ENCODE measurements at regions not wholly inside any gene's neighbourhood (a gene's known extent, or its start where the extent isn't known, plus 50 kb on each side); places are given as distances from the start of the nearest gene placed in this dataset.

DNA sequence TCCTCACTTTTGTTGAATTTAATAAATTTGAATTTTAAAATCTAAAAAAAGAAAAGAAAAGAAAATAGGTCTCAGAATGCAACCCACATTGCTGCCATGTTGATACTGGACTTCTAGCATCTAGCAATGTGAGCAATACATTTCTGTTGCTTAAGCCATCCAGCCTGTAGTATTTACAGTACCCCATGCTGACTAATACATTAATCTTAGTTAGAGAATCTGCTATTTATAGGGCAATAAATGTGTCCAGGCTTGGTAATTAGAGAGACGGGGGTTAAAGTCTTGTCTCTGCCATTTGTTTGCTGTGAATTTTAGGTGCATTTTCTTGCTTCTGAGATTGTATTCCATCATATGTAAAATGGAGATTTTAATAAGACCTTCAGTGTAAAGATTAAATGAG lies 471.3 kb downstream of the DHX35 start:
- DNase-seq, result peak in 1 of 3 experiments; percentile 32

DNA sequence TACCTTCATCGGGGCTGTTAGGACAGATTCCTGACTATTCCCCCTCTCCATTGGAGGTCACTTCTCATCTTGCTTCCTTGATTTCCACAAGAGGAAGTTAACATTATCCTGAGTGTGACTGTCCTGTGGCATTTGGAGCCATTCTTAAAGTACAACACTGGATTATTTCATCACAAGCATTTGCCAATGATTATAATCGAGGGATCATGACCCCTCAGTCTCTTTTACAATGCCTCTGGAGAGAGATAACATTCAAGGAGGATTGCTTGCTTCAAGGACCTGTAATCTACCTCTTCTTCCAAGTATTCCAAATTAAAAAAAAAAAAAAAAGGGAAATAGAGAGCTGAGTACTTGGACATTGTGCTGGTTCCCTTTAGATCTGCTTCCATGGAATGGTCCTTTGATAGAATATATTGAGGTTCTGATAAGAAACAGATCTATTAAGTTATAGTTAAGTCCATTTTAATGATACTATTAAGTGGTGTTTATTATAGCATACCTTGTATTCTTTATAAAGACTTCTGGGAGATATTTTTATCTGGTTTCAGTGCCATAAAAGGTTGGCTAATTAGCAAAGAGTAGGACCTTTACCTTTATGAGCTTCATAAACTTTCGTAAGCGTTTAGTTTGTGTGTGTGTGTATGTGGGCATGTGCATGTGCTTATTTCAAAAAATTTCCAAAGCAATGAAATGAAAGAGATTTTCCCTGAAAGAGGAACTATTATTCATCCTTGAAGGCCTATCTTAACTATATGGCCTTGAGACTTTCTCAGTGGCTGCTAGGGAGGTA lies 469.1 kb downstream of the DHX35 start:
- DNase-seq, result no peak

DNA sequence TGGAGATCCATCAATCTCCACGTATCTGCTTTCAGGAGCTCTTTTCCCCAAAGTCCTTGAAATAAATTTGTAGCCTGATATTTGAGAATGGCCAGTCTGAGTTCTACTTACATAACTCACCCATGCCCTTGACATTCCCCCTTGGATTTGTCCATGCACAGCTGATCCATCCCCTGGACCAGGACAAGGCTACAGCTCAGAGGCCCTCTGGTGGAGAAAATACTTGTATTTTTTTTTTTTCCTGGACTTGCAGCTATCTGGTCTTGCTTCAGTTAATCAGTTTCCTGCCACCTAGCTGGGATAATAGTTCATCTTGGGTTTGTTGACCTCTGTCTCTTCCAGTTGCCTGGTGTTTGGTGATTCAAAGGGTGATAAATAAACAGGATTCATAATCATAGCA lies 467.6 kb downstream of the DHX35 start:
- DNase-seq, result peak in 2 of 3 experiments; percentile 12 to 65

DNA sequence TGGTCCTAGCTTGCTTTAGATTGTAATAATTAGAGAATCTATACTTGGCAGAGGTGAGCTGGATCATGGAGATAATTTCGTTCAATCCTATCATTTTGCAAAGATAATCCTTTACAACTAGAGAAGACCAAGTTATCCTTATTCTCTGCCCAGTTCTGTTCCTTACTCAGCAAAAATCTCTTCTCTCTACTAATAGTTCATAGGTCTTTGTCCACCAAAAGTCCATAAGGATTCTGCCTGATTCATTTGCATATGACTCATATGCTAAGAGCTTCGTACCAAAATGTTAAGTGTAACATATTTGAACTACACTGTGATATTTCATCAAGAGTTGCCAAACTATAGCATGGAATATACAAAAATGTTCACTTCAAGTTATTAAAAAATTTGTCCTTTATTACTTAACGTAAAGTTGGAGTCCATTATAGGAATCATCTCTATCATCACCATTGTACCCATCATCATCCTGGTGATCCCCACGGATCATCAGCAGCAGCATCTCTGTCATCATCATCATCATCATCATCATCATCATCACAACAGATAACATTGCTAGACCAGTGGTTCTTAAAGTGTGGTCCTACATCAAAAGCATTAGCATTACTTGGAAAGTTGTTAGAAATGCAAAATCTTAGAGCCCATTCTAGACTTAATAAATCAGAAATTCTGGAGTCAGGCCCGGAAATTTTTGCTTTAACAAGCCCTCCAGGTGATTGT lies 463.0 kb downstream of the DHX35 start:
- DNase-seq, result no peak

DNA sequence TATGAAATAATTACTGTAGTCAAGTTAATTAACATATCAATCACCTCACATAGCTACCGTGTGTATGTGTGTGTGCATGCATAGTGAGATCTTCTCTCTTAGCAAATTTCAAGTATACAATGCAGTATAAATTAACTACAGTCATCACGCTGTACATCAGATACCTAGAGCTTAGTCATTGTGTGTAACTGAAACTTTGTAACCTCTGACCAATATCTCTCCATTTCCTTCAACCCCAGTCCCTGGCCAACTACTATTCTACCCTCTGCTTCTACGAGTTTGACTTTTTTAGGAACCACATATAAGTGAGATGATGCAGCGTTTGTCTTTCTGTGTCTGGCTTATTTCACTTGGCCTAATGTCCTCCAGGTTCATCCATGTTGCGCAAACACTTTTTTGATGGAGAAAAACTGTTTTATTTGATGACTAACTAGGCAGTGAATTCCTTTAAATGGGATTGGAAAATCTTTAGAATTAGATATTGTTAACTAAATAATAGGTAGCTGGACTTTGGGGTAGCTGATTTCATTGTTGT lies 459.5 kb downstream of the DHX35 start:
- no peak for DNase-seq

DNA sequence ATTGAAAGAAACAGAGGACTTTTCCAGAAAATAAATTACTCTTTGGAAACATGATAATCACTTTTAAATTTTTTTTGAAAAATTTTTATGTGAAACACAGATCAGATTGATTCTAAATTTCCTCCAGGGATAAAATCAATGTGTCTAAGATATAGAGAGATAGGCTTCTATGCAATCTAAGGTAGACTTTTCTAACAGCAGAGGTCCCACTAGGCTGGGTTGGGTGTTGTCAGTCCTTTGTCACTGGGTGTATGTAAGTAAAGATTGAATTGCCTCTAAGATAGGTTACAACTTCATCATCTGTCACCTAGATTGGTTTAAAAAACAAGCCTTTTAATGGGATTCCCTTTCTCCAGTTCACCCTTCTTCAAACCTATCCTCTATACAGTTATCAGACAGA lies 449.9 kb downstream of the DHX35 start:
- no peak for DNase-seq

DNA sequence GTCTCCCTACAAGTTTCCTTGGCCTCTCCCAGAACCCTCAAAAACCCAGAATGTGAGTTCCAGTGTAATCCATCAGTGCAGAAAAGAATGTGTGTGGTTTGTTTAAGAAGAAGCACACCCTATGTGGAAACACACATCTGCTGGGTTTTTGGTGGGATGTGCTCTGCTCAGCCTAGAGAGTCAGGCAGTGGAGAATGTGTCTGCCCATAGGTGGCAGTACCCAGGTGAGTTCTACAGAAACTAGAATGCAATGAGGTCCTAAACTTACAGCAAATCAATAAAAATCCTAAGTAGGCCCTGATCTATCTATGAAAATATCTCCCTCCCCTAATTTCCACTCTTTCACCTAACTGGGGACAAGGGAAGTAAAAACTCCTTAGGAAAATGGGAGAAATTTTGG lies 437.3 kb downstream of the DHX35 start:
- DNase-seq, result no peak

DNA sequence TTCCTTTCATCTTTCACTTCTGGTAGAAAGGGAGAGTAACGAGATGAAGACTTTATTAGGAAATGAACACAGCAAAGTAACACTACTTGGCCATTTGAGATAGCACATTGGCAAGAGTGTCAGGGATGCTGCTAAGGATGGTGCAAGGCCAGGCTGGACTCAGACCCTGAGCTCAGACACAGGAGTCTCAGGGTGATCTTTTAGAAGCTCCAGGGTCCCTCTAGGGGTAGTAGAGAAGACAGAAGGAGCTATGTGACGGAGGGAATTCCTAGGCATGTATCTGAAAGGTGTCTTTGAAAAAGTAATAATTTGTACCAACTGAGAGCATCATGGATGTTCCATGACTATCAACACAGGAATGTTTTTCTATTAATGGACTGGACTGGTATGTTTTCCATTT lies 436.5 kb downstream of the DHX35 start:
- no peak for DNase-seq

DNA sequence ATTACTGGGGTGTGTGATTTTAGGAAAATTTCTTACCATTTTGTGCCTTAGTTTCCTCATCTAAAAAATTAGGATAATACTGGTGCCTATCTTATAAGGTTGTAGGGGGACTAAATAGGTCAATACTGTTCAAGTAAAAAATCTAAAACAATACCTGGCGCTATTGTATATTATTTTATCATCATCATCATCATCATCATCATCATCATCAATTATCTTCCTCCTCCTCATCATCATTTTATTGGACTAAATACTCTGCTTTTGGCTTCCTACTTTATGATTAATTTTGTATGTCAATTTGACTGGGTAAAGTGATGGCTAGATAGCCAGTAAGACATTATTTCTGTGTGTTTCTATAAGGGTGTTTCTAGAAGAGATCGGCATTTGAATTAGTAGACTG lies 435.5 kb downstream of the DHX35 start:
- DNase-seq, result no peak

DNA sequence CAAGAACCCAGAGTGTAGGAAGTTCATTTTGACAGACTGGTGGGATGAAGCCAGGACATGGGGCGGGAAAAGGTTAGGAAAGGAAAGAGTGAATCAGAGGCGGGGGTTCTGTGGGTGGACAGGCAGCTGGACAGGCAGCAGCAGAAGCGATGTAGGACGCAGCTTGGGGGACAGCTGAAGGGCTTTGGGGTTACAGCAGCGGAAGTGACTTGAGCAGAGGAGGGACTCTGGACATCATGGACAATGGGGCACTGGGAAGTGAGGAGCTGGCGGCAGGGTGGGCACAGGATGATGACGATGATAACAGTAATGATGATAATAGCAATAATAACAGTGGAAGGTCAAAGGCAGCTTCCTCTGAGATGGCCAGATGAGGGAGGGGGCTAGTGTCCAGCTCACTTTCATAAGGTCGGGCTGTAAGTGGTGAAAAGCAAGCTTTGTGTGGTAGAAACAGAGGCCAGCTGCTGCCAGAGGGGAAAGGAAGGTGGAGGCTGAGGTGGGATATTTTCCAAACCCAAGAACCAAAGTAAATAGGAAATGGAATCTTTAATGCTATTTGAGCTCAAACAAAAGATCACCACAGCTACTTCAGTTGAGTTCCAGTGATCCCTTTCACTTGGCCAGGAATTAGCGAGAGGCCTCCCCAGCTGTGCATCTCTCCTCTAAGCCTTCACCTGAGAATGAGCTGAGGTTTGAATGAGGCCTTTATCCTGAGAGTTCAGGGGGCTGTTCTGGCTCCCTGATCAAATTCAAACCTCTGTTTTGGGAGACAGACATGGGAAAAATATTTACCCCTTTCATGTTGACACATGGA lies 433.5 kb downstream of the DHX35 start:
- DNase-seq, result no peak

DNA sequence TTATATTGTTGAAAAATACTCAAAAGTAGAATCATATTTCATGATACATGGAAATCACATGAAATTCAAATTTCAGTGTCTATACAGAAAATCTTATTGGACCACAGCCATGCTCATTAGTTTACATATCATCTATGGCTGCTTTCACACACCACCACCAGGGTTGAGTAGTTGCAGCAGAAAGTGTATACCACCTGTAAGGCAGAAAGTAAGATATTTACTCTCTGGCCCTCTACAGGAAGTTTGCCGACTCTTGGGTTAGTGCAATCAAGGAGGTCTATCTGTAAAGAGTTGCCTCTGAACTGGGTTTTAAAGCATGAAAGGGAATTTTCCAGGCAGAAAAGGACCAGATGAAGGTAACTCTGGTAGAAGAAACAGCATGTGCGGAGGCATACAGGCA lies 432.3 kb downstream of the DHX35 start:
- DNase-seq, result no peak

DNA sequence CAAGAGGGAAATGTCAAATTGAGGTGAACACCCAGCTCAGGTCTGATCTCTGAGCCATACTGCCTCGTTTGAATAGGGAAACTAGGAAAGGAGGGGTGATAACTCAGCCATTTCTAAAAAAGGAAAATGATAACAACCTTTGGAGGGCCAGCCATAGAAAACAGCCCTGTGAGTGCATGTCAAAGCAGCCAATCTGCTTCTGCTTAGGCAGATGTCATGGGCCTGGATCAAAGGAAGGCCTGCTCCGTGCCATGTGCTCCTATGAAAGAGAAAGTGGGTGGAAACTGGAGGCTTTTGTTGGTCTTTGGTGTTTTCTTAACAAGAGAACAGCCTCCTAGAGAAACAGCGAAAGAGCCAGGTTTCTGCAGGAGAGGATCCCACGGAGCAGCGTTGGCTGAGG lies 428.0 kb downstream of the DHX35 start:
- DNase-seq, result no peak

DNA sequence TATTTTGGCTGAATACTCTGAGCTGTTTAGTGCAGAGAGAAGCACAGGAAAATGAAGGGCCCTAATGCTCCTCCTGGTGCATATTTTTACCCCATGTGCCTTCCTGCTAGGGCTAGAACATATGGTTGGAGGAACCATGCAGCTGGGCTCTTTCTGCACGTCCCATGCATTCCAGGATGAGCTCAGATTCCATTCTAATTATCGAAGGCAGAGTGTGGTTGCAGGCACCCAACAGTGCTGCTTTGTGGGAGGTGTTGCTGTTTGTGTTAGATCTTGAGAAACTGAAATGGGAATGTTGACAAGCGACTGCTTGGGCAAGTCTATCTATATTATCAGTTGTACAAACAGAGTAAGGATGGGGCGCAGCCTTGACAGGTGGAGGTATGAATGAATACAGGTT lies 419.5 kb downstream of the DHX35 start:
- no peak for DNase-seq

DNA sequence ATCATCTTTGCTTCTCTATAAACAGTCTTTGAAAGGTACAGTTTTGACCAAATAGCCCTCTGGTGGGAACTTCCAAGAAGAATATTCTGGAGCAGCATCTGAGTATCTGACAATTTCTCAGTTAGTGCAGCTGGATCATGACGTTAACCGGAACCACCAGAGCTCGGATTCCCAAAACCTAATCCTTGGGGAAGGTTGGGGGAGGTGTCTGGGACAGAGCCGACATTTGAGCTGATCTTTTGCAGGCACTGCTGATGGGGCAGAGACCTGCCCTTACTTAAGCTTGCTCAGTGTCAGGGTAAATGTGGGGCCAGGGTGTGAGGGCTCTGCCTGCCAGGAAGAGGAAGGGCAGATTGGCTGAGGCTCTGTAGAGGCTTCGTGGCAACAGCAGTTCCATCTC lies 416.6 kb downstream of the DHX35 start:
- no peak for DNase-seq

DNA sequence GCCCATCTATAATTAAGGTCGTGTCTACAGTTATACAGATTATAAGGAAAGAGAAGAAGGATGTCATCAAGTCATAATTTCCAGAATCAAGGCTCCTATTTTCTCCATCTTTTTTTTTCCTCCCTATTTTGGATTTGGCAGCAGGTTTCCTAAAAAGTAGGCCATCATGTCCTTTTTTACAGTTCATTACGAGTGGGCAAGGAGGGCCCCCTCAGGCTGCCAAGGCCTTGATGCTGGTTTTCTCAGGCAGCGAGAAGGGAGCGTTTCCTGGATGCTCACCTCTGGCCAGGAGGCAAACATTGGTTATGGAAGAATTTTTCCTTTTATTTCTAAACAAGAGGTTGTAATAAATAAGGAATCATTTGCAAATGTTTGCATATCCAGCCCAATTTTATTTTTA lies 414.6 kb downstream of the DHX35 start:
- no peak for DNase-seq

DNA sequence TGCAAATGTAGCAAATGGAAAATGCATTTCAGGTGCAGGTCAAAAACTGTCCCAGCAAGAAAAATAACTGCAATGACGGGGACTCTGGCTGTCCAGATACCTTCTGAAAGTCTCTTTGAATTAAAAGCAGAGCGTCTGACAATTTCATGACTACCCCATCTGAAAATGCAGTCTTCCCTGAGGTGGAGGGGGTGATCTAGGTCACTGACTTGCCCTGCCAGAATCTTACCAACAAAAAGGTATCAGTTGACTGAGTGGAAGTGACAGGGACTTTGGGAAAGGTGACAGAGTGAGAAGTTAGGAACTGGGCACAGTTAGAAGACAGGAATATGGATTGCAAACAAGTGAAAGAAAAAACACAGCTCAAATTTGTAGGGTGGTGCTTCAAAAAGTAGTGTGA lies 402.2 kb downstream of the DHX35 start:
- DNase-seq, result no peak

DNA sequence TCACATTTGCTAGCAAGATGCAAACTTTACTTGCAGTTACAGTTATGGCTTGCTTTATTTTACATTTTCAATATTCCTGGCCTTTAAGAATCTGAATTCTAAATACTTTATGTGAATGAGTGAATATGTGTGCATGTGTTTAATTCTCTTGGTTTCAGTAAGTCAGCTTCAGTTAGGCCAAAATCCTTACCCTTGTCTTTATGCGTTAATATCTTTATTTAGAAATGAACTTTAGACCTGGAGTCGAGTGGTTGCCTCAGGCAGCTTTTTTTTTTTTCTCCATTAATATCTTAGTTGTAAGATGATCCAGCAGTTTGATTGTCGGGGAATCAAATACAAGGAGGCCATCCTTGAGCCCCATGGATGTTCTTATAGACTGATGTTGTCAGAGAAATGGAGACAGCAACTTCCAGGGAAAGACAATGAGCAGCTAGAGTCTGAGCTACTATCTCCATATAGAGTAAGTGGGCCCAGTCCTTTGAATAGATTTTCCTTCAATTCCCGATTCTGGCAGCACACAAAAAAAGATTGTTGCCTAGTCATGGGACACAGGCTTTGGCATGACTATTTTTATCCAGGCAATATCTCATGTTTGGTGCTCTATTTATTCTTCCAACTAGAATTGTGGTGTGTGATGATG lies 398.0 kb downstream of the DHX35 start:
- no peak for DNase-seq

DNA sequence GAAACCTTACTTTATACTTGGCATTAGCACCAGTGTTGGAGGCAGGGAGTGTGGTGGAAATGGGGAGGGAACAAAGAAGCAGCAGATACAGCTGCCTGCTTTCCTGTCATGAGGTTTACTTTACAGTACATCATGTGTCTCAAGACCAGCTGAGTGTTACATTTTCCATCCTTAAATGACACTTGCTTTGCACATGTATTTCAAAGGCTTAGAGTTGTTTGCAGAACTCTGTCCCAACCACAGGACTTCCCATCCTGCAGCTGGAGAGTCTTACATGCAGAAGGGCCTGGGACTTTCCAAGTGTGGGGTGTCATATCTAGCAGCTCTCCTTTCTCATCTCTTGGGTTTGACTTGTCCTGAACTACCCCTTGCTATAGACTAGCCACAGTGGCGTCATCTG lies 395.9 kb downstream of the DHX35 start:
- no peak for DNase-seq

DNA sequence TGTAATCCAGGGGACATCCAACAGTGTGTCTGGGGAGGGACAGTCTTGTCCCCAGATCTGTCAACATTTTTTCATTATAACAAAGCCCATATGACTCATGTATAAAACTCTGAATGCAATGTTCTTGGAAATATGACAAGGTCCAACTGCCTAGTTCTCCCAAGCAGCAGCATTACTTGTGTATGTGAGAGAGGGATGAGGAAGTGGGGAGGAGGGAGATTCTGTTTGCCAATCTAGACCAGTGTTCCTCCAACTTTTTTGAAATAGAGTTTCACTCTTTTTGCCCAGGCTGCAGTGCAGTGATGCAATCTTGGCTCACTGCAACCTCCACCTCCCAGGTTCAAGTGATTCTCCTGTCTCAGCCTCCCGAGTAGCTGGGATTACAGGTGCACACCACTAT lies 394.8 kb downstream of the DHX35 start:
- no peak for DNase-seq

DNA sequence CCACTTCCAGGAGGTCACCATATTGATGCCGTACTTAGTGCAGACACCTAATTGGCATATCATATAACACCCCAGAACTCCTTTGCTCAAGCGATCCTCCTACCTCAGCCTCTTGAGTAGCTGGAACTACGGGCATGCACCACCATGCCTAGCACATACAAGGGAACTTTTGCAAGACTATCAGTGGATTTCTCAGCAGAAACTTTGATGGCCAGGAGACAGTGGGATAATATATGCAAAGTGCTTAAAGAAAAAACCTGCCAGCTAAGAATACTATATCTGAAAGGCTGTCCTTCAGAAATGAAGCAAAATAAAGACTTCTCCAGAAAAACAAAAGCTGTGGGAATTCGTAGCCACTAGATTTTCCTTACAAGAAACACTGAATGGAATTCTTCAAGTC lies 387.1 kb downstream of the DHX35 start:
- no peak for DNase-seq

DNA sequence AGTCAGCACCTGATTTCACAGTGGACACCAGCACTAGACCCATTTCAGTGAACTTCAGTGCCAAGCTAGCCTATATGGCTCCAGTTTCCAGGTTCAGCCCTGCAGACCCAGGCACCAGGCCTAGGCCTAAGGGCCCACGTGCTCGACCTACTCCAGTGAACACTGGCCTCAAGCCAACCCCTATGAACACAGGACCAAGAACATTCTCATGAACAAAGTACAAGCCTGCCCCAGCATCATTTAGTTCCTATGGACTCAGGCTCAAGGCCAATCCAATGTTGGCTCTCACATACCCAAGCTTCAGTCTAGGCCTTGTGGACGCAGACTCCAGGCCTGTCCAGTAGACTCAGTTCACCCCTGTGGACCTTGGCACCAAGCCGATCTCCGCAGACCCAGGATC lies 385.5 kb downstream of the DHX35 start:
- DNase-seq, result no peak

DNA sequence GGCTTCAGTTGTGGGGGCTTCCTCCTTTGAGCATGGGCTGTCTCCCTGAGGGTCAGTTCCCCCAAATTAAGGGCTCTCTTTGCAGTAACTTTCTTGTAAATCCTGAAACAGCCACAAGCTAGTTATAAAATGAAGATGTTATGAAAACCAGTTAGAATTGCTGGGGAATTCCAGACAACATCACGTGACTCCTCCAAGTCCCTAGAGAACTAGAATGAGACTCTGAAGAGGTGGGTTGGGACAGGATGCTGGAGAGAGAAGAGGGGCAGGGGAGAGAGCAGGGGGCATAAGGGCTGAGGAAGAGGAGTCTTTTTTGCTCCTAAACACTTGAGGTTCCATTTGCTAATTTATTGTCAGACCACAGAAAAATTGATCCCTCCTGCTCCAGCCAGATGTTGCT lies 380.3 kb downstream of the DHX35 start:
- no peak for DNase-seq
